HCT116 (cell line): ENCODE measurements at regions not wholly inside any gene's neighbourhood (a gene's known extent, or its start where the extent isn't known, plus 50 kb on each side); places are given as distances from the start of the nearest gene placed in this dataset.

ENCODE experiments used
- CBX3 ChIP-seq: IDR thresholded peaks from 2 replicates; pipeline ENCODE4 v1.6.1; 2012; ENCODE audit warnings: low read depth
- CEBPB ChIP-seq: IDR thresholded peaks from 2 replicates; pipeline ENCODE4 v1.6.1; 2012; ENCODE audit warnings: low read depth
- ELF1 ChIP-seq: IDR thresholded peaks from 2 replicates; pipeline ENCODE4 v1.6.1; 2012; ENCODE audit warnings: low read depth, borderline replicate concordance
- EZH2 ChIP-seq: fragments of 200-600 bp; sonication (generic); IDR thresholded peaks from 2 replicates; pipeline ENCODE4 v1.6.1; 2017; ENCODE audit warnings: antibody characterized with exemption, mixed run types
- JUND ChIP-seq: IDR thresholded peaks from 2 replicates; pipeline ENCODE4 v1.6.1; 2012
- POLR2A ChIP-seq: IDR thresholded peaks from 2 replicates; pipeline ENCODE4 v1.7.0; 2011; ENCODE audit warnings: borderline replicate concordance; ENCODE audit not compliant: insufficient read depth, insufficient read length; ENCODE audit errors: extremely low read depth
- POLR2AphosphoS5 ChIP-seq: IDR thresholded peaks from 2 replicates; pipeline ENCODE4 v1.6.1; 2011; ENCODE audit warnings: mild to moderate bottlenecking, low read depth, low read length, moderate library complexity
- YY1 ChIP-seq: IDR thresholded peaks from 2 replicates; pipeline ENCODE4 v1.6.1; 2011; ENCODE audit warnings: low read length, low read depth, moderate library complexity, mild to moderate bottlenecking; ENCODE audit not compliant: insufficient replicate concordance; ENCODE audit errors: extremely low read depth
- TF ChIP-seq, protein P1 (sequence below), 3 experiments: fragments of 200-600 bp in 1 of 3; sonication (generic) in 1 of 3; IDR thresholded peaks in 2 of 3; conservative IDR thresholded peaks in 1 of 3; 2 replicates each; pipeline ENCODE4 v1.5.1; 2012 to 2017; ENCODE audit warnings: low read depth in 2 of 3, low read length in 2 of 3, antibody characterized with exemption in 1 of 3, borderline replicate concordance in 1 of 3, control low read depth in 1 of 3, mild to moderate bottlenecking in 1 of 3, mixed read lengths in 1 of 3, mixed run types in 1 of 3, moderate library complexity in 1 of 3; ENCODE audit not compliant: insufficient read depth in 1 of 3

GRCh38 chr5:85741972-85742371 lies 875.8 kb upstream of the COX7C start:
- TF ChIP-seq, protein P1, sequence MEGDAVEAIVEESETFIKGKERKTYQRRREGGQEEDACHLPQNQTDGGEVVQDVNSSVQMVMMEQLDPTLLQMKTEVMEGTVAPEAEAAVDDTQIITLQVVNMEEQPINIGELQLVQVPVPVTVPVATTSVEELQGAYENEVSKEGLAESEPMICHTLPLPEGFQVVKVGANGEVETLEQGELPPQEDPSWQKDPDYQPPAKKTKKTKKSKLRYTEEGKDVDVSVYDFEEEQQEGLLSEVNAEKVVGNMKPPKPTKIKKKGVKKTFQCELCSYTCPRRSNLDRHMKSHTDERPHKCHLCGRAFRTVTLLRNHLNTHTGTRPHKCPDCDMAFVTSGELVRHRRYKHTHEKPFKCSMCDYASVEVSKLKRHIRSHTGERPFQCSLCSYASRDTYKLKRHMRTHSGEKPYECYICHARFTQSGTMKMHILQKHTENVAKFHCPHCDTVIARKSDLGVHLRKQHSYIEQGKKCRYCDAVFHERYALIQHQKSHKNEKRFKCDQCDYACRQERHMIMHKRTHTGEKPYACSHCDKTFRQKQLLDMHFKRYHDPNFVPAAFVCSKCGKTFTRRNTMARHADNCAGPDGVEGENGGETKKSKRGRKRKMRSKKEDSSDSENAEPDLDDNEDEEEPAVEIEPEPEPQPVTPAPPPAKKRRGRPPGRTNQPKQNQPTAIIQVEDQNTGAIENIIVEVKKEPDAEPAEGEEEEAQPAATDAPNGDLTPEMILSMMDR (IDR thresholded peaks at IDR 0.05 in 2 of 3, conservative IDR thresholded peaks at IDR 0.05 in 1 of 3; ENCODE audit: borderline replicate concordance in 1 of 3, insufficient read depth in 1 of 3, low read depth in 2 of 3, low read length in 2 of 3) = no peak
- TF ChIP-seq POLR2AphosphoS5 (no peak), POLR2A (no peak), CBX3 (no peak), ELF1 (no peak), YY1 (no peak), CEBPB (no peak), EZH2 (no peak), JUND (no peak)
